ENCODE measurements at regions not wholly inside any gene's neighbourhood (a gene's known extent, or its start where the extent isn't known, plus 50 kb on each side); places are given as distances from the start of the nearest gene placed in this dataset.

DNA sequence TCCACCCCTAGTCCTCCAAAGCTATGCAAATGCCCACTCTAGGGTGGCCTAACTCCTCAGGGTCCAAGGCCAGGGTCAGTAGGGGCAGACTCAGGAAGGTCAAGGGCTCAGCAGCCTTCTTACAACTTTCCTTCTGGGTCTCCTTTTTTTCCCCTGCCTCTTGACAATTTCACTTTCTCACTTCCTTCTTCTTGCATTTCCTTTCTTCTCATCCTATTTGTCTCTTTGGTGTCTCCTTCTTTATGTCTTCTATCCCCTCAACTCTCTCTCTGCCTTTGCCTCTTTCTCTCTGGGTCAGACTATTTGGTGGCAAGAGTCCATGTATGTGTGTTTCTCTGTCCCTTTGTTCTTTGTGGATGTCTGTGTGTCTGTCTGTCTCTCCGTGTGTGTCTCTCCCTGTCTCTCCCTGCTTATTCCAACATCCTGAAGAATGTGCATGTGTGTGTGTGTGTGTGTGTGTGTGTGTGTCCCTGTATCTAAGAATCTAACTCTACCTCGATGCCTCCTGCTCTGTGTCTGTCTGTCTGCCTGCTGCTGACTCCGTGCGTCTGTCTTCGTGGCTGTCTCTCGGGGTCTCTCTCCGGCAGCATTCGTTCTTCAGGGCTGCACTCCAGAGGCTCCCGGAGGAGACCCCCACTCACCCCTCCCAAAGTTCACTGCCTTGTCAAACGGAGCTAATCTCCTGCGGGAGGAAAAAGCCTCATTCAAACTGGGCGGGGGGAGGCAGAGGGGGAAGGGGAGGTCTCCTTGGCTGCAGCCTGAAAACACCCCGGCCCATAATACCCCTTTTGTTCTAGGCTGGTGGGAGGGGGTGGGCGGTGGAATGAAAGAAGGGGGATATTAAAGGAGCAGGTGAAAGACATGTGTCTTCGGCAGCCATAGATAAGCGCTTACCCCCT is 51.7 kb upstream of the FOXP4 start:
- Histone ChIP-seq H4K20me1 (ENCODE audit: insufficient read depth, low read length) (no peaks in the 10 kb centered on the region), H3K4me1 (ENCODE audit: insufficient read depth, low read length) (no peaks in the 10 kb centered on the region), H3K4me3 (ENCODE audit: insufficient read depth, low read length) (no peak overlapping the region), H2AFZ (ENCODE audit: low read length) (no peak overlapping the region), H3K9me3 (ENCODE audit: low read depth, low read length) (no peaks in the 10 kb centered on the region), H3K4me2 (ENCODE audit: insufficient read depth, low read length) (no peak overlapping the region), H3K79me2 (ENCODE audit: insufficient read depth, low read length) (no peaks in the 10 kb centered on the region), H3K36me3 (ENCODE audit: insufficient read depth, low read length) (no peaks in the 10 kb centered on the region), H3K27ac (ENCODE audit: low read depth, low read length) (no peak overlapping the region), H3K27me3 (ENCODE audit: insufficient read depth, low read length) (peaks cover 13% of the 10 kb centered on the region)
- DNase-seq (ENCODE audit: insufficient read length, low spot score, missing footprints): no peak
- TF ChIP-seq CTCF (IDR thresholded peaks at IDR 0.05; ENCODE audit: extremely low read depth, low read depth, low read length): no peak

Data from osteoblast (primary cell).